Tibial nerve (tissue), 4 donors: ENCODE measurements at regions not wholly inside any gene's neighbourhood (a gene's known extent, or its start where the extent isn't known, plus 50 kb on each side); places are given as distances from the start of the nearest gene placed in this dataset.

Source experiments
- DNase-seq, 2 donors: peaks; one replicate each; pipeline ENCODE4 v3.0.0-alpha.2; 2019; ENCODE audit warnings: low spot score in 2 of 2
- H3K27ac ChIP-seq, 4 donors: fragments of 200-600 bp; sonication (generic) in 3 of 4; one replicate each; pipeline ENCODE4 v1.5.1; 2017 to 2019; ENCODE audit warnings: mild to moderate bottlenecking in 1 of 4
- H3K27me3 ChIP-seq, 2 donors: fragments of 200-600 bp; sonication (generic) in 1 of 2; one replicate each; pipeline versions ENCODE4 v1.5.1 to v1.6.0; 2017 to 2019
- H3K36me3 ChIP-seq, 3 donors: fragments of 200-600 bp; sonication (generic); one replicate each; pipeline ENCODE4 v1.5.1; 2018 to 2019
- H3K4me1 ChIP-seq, 4 donors: fragments of 200-600 bp; sonication (generic) in 3 of 4; one replicate each; pipeline ENCODE4 v1.5.1; 2017 to 2019
- H3K4me3 ChIP-seq, 4 donors: fragments of 200-600 bp; sonication (generic) in 3 of 4; one replicate each; pipeline ENCODE4 v1.5.1; 2017 to 2019; ENCODE audit warnings: mild to moderate bottlenecking in 1 of 4, moderate library complexity in 1 of 4
- H3K9me3 ChIP-seq, 4 donors: fragments of 200-600 bp; sonication (generic) in 3 of 4; one replicate each; pipeline ENCODE4 v1.5.1; 2017 to 2019
- EP300 ChIP-seq, 2 donors: sonication (generic); formaldehyde crosslinking; IDR thresholded peaks; one replicate each; pipeline ENCODE4 v1.6.1; 2017; ENCODE audit warnings: antibody characterized with exemption in 2 of 2, mild to moderate bottlenecking in 1 of 2
- POLR2A ChIP-seq, 2 donors: fragments of 450-650 bp; IDR thresholded peaks; one replicate each; pipeline ENCODE4 v1.6.1; 2017; ENCODE audit warnings: antibody characterized with exemption in 2 of 2, mild to moderate bottlenecking in 2 of 2, moderate library complexity in 2 of 2
- WGBS, 2 donors: methylation state at CpG; one replicate each; pipeline ENCODE4 v1.1.5; 2018; 5-methylcytosine and 5-hydroxymethylcytosine counted together
- TF ChIP-seq, protein P1 (sequence below), 5 experiments: fragments of 200-600 bp in 3 of 5; fragments of 450-650 bp in 2 of 5; sonication (generic) in 3 of 5; IDR thresholded peaks; one replicate each; pipeline ENCODE4 v1.5.1; 2016 to 2019; ENCODE audit warnings: antibody characterized with exemption in 5 of 5, mild to moderate bottlenecking in 3 of 5, moderate library complexity in 2 of 5

- TF ChIP-seq, protein P1, sequence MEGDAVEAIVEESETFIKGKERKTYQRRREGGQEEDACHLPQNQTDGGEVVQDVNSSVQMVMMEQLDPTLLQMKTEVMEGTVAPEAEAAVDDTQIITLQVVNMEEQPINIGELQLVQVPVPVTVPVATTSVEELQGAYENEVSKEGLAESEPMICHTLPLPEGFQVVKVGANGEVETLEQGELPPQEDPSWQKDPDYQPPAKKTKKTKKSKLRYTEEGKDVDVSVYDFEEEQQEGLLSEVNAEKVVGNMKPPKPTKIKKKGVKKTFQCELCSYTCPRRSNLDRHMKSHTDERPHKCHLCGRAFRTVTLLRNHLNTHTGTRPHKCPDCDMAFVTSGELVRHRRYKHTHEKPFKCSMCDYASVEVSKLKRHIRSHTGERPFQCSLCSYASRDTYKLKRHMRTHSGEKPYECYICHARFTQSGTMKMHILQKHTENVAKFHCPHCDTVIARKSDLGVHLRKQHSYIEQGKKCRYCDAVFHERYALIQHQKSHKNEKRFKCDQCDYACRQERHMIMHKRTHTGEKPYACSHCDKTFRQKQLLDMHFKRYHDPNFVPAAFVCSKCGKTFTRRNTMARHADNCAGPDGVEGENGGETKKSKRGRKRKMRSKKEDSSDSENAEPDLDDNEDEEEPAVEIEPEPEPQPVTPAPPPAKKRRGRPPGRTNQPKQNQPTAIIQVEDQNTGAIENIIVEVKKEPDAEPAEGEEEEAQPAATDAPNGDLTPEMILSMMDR (IDR thresholded peaks at IDR 0.05), result no peak
- TF ChIP-seq EP300 (IDR thresholded peaks at IDR 0.05), result no peak
- TF ChIP-seq POLR2A (IDR thresholded peaks at IDR 0.05), result no peak
- H3K4me3 ChIP-seq, result no peak overlapping the region
- no peaks in the 10 kb centered on the region for H3K9me3 ChIP-seq
- no peak overlapping the region for H3K27ac ChIP-seq
- no peak for DNase-seq
- 88 to 90% methylated on average over 6 of the region's 6 CpGs for WGBS, 2 donors
- peaks cover 0 to 11% (median 1%) of the 10 kb centered on the region in 4 donors for H3K4me1 ChIP-seq
- H3K27me3 ChIP-seq, result no peaks in the 10 kb centered on the region
- no peaks in the 10 kb centered on the region for H3K36me3 ChIP-seq
Measured at GRCh38 chr6:44656691-44657090, 269.2 kb downstream of the CDC5L start.

DNA sequence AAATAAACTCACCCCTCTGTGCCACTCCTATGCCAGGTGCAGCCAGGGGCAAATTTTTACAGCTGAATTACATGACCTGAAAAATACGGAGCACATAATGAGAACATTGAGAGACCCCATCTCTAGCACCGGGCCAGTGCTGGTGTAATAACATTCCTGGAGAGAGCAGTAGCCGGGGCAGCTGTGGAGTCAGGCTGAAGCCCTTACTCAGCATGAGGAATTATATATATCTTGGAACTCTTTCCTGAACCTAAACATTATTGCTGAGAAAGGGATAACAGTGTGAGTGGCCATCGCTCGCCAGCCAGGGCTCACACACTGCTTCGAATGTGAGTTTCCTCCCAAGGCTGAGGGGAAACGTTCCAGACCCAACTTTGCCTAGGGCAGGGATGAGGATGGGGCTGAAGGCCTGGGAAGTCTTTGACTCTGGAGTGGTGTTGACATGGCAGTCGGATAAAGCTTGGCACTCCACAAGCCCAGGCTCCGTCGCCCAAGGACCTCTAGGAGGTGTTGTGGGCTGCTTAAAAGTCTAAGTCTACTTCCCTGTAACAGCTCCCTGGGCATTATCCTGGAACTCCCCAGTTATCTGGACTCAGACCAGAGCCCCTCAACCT is 269.8 kb downstream of the CDC5L start:
- no peaks in the 10 kb centered on the region for H3K36me3 ChIP-seq
- H3K4me1 ChIP-seq, result peaks cover 0 to 11% (median 1%) of the 10 kb centered on the region in 4 donors
- no peak overlapping the region for H3K27ac ChIP-seq
- H3K27me3 ChIP-seq, result no peaks in the 10 kb centered on the region
- no peak for TF ChIP-seq EP300 (IDR thresholded peaks at IDR 0.05)
- TF ChIP-seq, protein P1 (IDR thresholded peaks at IDR 0.05), result no peak
- no peak for TF ChIP-seq POLR2A (IDR thresholded peaks at IDR 0.05)
- no peaks in the 10 kb centered on the region for H3K9me3 ChIP-seq
- no peak overlapping the region for H3K4me3 ChIP-seq
- no peak for DNase-seq
- 90 to 93% methylated on average over 10 of the region's 10 CpGs for WGBS, 2 donors

- TF ChIP-seq, protein P1 (IDR thresholded peaks at IDR 0.05), result no peak
- TF ChIP-seq POLR2A (IDR thresholded peaks at IDR 0.05) (no peak), EP300 (IDR thresholded peaks at IDR 0.05) (no peak)
Measured at GRCh38 chr6:44658571-44658970, 271.1 kb downstream of the CDC5L start.

GRCh38 chr6:44659726-44660125 is 272.2 kb downstream of the CDC5L start:
- TF ChIP-seq EP300 (IDR thresholded peaks at IDR 0.05) (no peak), POLR2A (IDR thresholded peaks at IDR 0.05) (no peak)
- TF ChIP-seq, protein P1 (IDR thresholded peaks at IDR 0.05), result no peak
- Histone ChIP-seq H3K36me3 (no peaks in the 10 kb centered on the region), H3K4me1 (peaks cover 0 to 22% (median 4%) of the 10 kb centered on the region in 4 donors), H3K9me3 (no peaks in the 10 kb centered on the region), H3K4me3 (no peak overlapping the region), H3K27ac (no peak overlapping the region), H3K27me3 (no peaks in the 10 kb centered on the region)
- DNase-seq, result no peak
- WGBS, 2 donors, result 91 to 93% methylated on average over 5 of the region's 5 CpGs

More at GRCh38 chr6:44658571-44658970, 271.1 kb downstream of the CDC5L start:
- no peaks in the 10 kb centered on the region for H3K36me3 ChIP-seq
- H3K4me1 ChIP-seq, result peaks cover 0 to 22% (median 4%) of the 10 kb centered on the region in 4 donors
- DNase-seq, result no peak
- no peaks in the 10 kb centered on the region for H3K9me3 ChIP-seq
- H3K4me3 ChIP-seq, result no peak overlapping the region
- no peaks in the 10 kb centered on the region for H3K27me3 ChIP-seq
- H3K27ac ChIP-seq, result no peak overlapping the region

GRCh38 chr6:44660561-44661220 is 273.2 kb downstream of the CDC5L start:
- no peak overlapping the region for H3K4me3 ChIP-seq
- no peaks in the 10 kb centered on the region for H3K36me3 ChIP-seq
- WGBS, 2 donors, result 85 to 87% methylated on average over 9 of the region's 9 CpGs
- no peak overlapping the region for H3K27ac ChIP-seq
- H3K27me3 ChIP-seq, result no peaks in the 10 kb centered on the region
- peaks cover 0 to 13% (median 2%) of the 10 kb centered on the region in 4 donors for H3K4me1 ChIP-seq
- no peaks in the 10 kb centered on the region for H3K9me3 ChIP-seq
- no peak for TF ChIP-seq EP300 (IDR thresholded peaks at IDR 0.05)
- no peak for TF ChIP-seq POLR2A (IDR thresholded peaks at IDR 0.05)
- TF ChIP-seq, protein P1 (IDR thresholded peaks at IDR 0.05), result no peak
- DNase-seq, result no peak
